HG03520 (cell line): ENCODE measurements at regions not wholly inside any gene's neighbourhood (a gene's known extent, or its start where the extent isn't known, plus 50 kb on each side); places are given as distances from the start of the nearest gene placed in this dataset.
"Not testable (repeated sequence)": the region's sequence is repeated elsewhere in the genome, so short reads cannot be mapped to it uniquely, and the experiment has no call there.

Source experiments
- ATAC-seq: cut with Tn5 transposase; IDR thresholded peaks from one replicate; pipeline ENCODE4 v1.9.1; 2021; ENCODE audit warnings: mild to moderate bottlenecking, moderate library complexity; ENCODE audit not compliant: unreplicated experiment

- no peak for ATAC-seq
These were observed 118.2 kb upstream of the IL15 start for GRCh38 chr4:141518222-141518621.

- no peak for ATAC-seq
These were observed 112.3 kb upstream of the IL15 start for GRCh38 chr4:141524116-141524515.

GRCh38 chr4:141524841-141525240 lies 111.5 kb upstream of the IL15 start:
- ATAC-seq: no peak

GRCh38 chr4:141530627-141531026 lies 105.8 kb upstream of the IL15 start:
- ATAC-seq: no peak

GRCh38 chr4:141534985-141535384 lies 101.4 kb upstream of the IL15 start:
- no peak for ATAC-seq

- ATAC-seq: no peak
These were observed 98.4 kb upstream of the IL15 start for GRCh38 chr4:141538001-141538400.

- ATAC-seq: no peak
These were observed 95.7 kb upstream of the IL15 start for GRCh38 chr4:141540643-141541042.

GRCh38 chr4:141541851-141542250 lies 94.5 kb upstream of the IL15 start:
- no peak for ATAC-seq

GRCh38 chr4:141543176-141543575 lies 93.2 kb upstream of the IL15 start:
- ATAC-seq: no peak

GRCh38 chr4:141543706-141544105 lies 92.7 kb upstream of the IL15 start:
- ATAC-seq: no peak

GRCh38 chr4:141548791-141549190 lies 87.6 kb upstream of the IL15 start:
- ATAC-seq: no peak

- no peak for ATAC-seq
These were observed 76.3 kb upstream of the IL15 start for GRCh38 chr4:141560056-141560455.

- no peak for ATAC-seq
These were observed 73.7 kb upstream of the IL15 start for GRCh38 chr4:141562649-141563048.

- no peak for ATAC-seq
These were observed 72.7 kb upstream of the IL15 start for GRCh38 chr4:141563723-141564122.

GRCh38 chr4:141564961-141565360 lies 71.4 kb upstream of the IL15 start:
- not testable (repeated sequence) for ATAC-seq

- no peak for ATAC-seq
These were observed 70.8 kb upstream of the IL15 start for GRCh38 chr4:141565379-141566089.

GRCh38 chr4:141567326-141567915 lies 69.0 kb upstream of the IL15 start:
- no peak for ATAC-seq

- ATAC-seq: no peak
These were observed 67.2 kb upstream of the IL15 start for GRCh38 chr4:141569141-141569540.

GRCh38 chr4:141570290-141570689 lies 66.1 kb upstream of the IL15 start:
- ATAC-seq: no peak

- ATAC-seq: no peak
These were observed 65.0 kb upstream of the IL15 start for GRCh38 chr4:141571362-141571761.

- no peak for ATAC-seq
These were observed 64.6 kb upstream of the IL15 start for GRCh38 chr4:141571793-141572192.

GRCh38 chr4:141573678-141574077 lies 62.7 kb upstream of the IL15 start:
- ATAC-seq: no peak

GRCh38 chr4:141575884-141576283 lies 60.5 kb upstream of the IL15 start:
- no peak for ATAC-seq
